ENCODE measurements at regions not wholly inside any gene's neighbourhood (a gene's known extent, or its start where the extent isn't known, plus 50 kb on each side); places are given as distances from the start of the nearest gene placed in this dataset.

DNA sequence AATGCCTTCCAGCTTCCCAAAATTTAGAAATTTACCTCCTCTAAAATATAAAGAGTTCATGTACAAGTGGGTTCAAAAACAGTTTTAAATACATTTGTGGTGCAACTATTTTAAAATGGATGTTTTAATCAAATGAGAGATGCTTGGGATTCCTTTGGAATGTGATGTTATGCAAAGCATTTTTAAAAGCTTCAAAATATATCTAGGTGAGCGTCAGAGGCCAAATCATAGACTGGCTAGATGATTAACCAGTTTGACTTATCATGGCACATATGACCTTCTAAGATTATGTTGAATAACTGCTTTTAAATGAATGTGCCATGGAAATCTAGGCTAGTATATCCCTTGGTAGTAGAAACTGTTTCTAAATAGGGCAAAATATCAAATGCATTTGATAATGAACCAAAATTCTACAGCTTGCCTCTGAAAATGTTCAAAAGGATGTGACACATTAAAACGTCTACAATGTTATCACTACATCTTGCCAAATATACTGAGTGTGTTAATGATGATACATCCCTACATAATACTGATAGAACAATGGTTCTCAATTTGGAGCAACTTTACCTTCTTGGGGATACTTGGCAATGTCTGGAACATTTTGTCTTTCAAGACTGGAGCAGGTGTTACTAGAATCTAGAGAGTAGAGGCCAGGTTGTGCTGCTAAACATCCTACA is 650.9 kb upstream of the ADGRL2 start:
- Mint-ChIP-seq H3K4me1 (ENCODE audit: low read depth) (no peaks in the 10 kb centered on the region), H3K36me3 (ENCODE audit: low read depth) (no peaks in the 10 kb centered on the region), H3K4me3 (no peak overlapping the region), H3K9me3 (peaks cover 19% of the 10 kb centered on the region), H3K27ac (no peak overlapping the region), H3K27me3 (no peaks in the 10 kb centered on the region)
- intact Hi-C loops (cut with DNase I, micrococcal nuclease), result no loop called here
- Histone ChIP-seq H3K36me3 (ENCODE audit: insufficient read depth, low read length) (no peaks in the 10 kb centered on the region), H3K9me3 (ENCODE audit: control insufficient read depth in 1 of 2, insufficient read depth in 1 of 2, low read length in 2 of 2) (no peaks in the 10 kb centered on the region), H3K27ac (ENCODE audit: low read depth in 1 of 2, low read length in 2 of 2) (no peak overlapping the region), H3K4me1 (ENCODE audit: insufficient read depth, low read length) (no peaks in the 10 kb centered on the region), H3K27me3 (ENCODE audit: control insufficient read depth in 1 of 2, insufficient read depth in 2 of 2, low read length in 2 of 2) (no peaks in the 10 kb centered on the region), H3K4me3 (ENCODE audit: low read length) (no peak overlapping the region)
- DNase-seq, result no peak
- ChIA-PET POLR2A (no interaction called here), CTCF (no interaction called here)
- TF ChIP-seq, protein P1, sequence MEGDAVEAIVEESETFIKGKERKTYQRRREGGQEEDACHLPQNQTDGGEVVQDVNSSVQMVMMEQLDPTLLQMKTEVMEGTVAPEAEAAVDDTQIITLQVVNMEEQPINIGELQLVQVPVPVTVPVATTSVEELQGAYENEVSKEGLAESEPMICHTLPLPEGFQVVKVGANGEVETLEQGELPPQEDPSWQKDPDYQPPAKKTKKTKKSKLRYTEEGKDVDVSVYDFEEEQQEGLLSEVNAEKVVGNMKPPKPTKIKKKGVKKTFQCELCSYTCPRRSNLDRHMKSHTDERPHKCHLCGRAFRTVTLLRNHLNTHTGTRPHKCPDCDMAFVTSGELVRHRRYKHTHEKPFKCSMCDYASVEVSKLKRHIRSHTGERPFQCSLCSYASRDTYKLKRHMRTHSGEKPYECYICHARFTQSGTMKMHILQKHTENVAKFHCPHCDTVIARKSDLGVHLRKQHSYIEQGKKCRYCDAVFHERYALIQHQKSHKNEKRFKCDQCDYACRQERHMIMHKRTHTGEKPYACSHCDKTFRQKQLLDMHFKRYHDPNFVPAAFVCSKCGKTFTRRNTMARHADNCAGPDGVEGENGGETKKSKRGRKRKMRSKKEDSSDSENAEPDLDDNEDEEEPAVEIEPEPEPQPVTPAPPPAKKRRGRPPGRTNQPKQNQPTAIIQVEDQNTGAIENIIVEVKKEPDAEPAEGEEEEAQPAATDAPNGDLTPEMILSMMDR (IDR thresholded peaks at IDR 0.05), result no peak
- no peak for ATAC-seq (ENCODE audit: poor library complexity)

DNA sequence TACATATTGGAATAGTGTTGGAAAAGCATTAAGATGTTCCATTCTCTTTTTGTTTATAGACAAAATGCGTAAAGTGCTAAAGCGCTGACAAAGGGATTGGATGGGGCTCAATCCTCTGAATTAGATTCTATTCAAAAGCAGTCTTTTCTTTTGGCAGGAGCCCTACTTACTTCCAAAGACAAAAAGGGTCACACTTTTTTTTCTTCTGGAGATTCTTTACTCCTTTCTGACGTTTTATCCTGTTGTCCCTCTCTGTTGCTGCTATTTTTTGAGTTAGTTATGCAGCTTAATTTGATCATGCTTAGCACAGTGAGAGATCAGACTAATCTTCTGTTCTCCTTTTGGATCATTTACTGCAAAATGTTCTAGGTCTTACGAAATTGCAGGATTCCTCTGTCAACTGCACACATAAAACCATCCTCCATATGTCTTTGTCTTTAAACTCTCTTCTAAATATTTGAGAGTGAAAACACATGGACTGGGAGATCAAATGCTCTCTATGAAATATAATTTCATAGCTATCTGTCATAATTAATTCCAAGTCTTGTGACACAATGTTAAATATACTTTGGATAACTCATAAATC is 656.4 kb upstream of the ADGRL2 start:
- Histone ChIP-seq H3K27me3 (ENCODE audit: control insufficient read depth in 1 of 2, insufficient read depth in 2 of 2, low read length in 2 of 2) (no peaks in the 10 kb centered on the region), H3K9me3 (ENCODE audit: control insufficient read depth in 1 of 2, insufficient read depth in 1 of 2, low read length in 2 of 2) (peaks cover 0 to 3% of the 10 kb centered on the region in 2 experiments), H3K4me1 (ENCODE audit: insufficient read depth, low read length) (no peaks in the 10 kb centered on the region), H3K36me3 (ENCODE audit: insufficient read depth, low read length) (no peaks in the 10 kb centered on the region), H3K27ac (ENCODE audit: low read depth in 1 of 2, low read length in 2 of 2) (no peak overlapping the region), H3K4me3 (ENCODE audit: low read length) (no peak overlapping the region)
- CTCF ChIA-PET, result no interaction called here
- H3K4me1 Mint-ChIP-seq (ENCODE audit: low read depth), result no peaks in the 10 kb centered on the region
- no peaks in the 10 kb centered on the region for H3K36me3 Mint-ChIP-seq (ENCODE audit: low read depth)
- no peak overlapping the region for H3K4me3 Mint-ChIP-seq
- no peak for ATAC-seq (ENCODE audit: poor library complexity)
- no peak for DNase-seq
- no peak overlapping the region for H3K27ac Mint-ChIP-seq
- intact Hi-C loops (cut with DNase I, micrococcal nuclease), result no loop called here
- H3K9me3 Mint-ChIP-seq, result peaks cover 15% of the 10 kb centered on the region
- no peaks in the 10 kb centered on the region for H3K27me3 Mint-ChIP-seq
- POLR2A ChIA-PET, result no interaction called here
- TF ChIP-seq, protein P1 (IDR thresholded peaks at IDR 0.05), result no peak

DNA sequence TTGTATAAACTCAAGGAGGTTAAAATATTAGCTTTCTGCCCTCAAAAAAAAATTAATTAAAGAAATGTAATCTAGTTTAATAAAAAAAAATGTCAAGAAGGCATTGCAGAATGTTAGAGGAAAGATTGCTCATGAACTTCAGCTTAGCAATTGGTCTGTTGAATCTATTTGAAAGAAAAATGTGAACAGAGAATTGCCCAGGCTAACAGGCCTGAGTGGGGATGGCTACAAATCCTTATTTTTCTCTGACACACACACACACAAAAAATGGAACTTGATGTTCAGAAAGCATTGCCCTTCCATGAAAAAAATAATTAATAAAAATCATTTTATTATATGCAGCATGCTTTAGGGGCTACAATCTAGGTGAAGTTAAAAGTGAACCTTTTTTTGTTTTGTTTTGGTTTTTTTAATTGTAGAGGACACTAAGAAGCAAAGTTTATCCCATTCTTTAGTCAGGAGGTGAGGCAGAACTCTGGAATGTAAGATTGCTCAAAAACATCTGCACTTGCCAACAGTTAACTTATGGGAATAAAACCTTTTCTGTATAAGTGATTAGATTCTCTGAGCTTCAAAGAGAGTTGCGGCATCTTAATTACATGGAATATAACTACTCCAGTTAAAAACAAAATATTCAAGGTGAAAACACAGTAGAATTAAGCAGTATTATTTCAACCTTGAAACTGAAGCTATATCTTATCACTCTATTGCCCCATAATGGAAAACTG is 658.5 kb upstream of the ADGRL2 start:
- H3K36me3 Mint-ChIP-seq (ENCODE audit: low read depth), result no peaks in the 10 kb centered on the region

More for the DNA sequence above, 658.5 kb upstream of the ADGRL2 start:
- intact Hi-C loops (cut with DNase I, micrococcal nuclease), result no loop called here
- Histone ChIP-seq H3K27ac (ENCODE audit: low read depth in 1 of 2, low read length in 2 of 2) (no peak overlapping the region), H3K4me1 (ENCODE audit: insufficient read depth, low read length) (no peaks in the 10 kb centered on the region), H3K27me3 (ENCODE audit: control insufficient read depth in 1 of 2, insufficient read depth in 2 of 2, low read length in 2 of 2) (no peaks in the 10 kb centered on the region), H3K9me3 (ENCODE audit: control insufficient read depth in 1 of 2, insufficient read depth in 1 of 2, low read length in 2 of 2) (peaks cover 0 to 4% of the 10 kb centered on the region in 2 experiments), H3K4me3 (ENCODE audit: low read length) (no peak overlapping the region), H3K36me3 (ENCODE audit: insufficient read depth, low read length) (no peaks in the 10 kb centered on the region)
- Mint-ChIP-seq H3K9me3 (peaks cover 9% of the 10 kb centered on the region), H3K4me3 (no peak overlapping the region), H3K27me3 (no peaks in the 10 kb centered on the region), H3K27ac (no peak overlapping the region), H3K4me1 (ENCODE audit: low read depth) (no peaks in the 10 kb centered on the region)
- ChIA-PET CTCF (no interaction called here), POLR2A (no interaction called here)
- DNase-seq (no peak), ATAC-seq (ENCODE audit: poor library complexity) (no peak)
- TF ChIP-seq, protein P1 (IDR thresholded peaks at IDR 0.05), result no peak
